ENCODE measurements at regions not wholly inside any gene's neighbourhood (a gene's known extent, or its start where the extent isn't known, plus 50 kb on each side); places are given as distances from the start of the nearest gene placed in this dataset.
"Not testable (repeated sequence)": the region's sequence is repeated elsewhere in the genome, so short reads cannot be mapped to it uniquely, and the experiment has no call there.

- H3K36me3 ChIP-seq (ENCODE audit: control insufficient read depth in 2 of 2, insufficient read depth in 2 of 2, low read length in 1 of 2); H3K4me3 ChIP-seq (ENCODE audit: low read length in 2 of 2); H3K4me1 ChIP-seq (ENCODE audit: control insufficient read depth in 2 of 2, insufficient read depth in 2 of 2, low read length in 2 of 2); DNase-seq (ENCODE audit: low read depth in 6 of 9, low spot score in 9 of 9); H3K27me3 ChIP-seq (ENCODE audit: control insufficient read depth in 2 of 2, insufficient read depth in 1 of 2, low read length in 1 of 2); H3K27ac ChIP-seq (ENCODE audit: low read depth in 1 of 2, low read length in 1 of 2); H3K9me3 ChIP-seq (ENCODE audit: control insufficient read depth in 2 of 2, insufficient read depth in 1 of 2, low read length in 1 of 2): not testable (repeated sequence)
- WGBS, result 90% methylated on average over 2 of the region's 2 CpGs
These were observed 481.7 kb upstream of the MARCKS start for GRCh38 chr6:113375466-113375865.

- Histone ChIP-seq H3K27ac (ENCODE audit: low read depth in 1 of 2, low read length in 1 of 2) (no peak overlapping the region), H3K9me3 (ENCODE audit: control insufficient read depth in 2 of 2, insufficient read depth in 1 of 2, low read length in 1 of 2) (no peaks in the 10 kb centered on the region), H3K36me3 (ENCODE audit: control insufficient read depth in 2 of 2, insufficient read depth in 2 of 2, low read length in 1 of 2) (no peaks in the 10 kb centered on the region), H3K4me3 (ENCODE audit: low read length in 2 of 2) (no peak overlapping the region), H3K27me3 (ENCODE audit: control insufficient read depth in 2 of 2, insufficient read depth in 1 of 2, low read length in 1 of 2) (no peaks in the 10 kb centered on the region), H3K4me1 (ENCODE audit: control insufficient read depth in 2 of 2, insufficient read depth in 2 of 2, low read length in 2 of 2) (no peaks in the 10 kb centered on the region)
- DNase-seq (ENCODE audit: low read depth in 6 of 9, low spot score in 9 of 9), result no peak
- 92% methylated on average over 7 of the region's 7 CpGs for WGBS
These were observed 480.9 kb upstream of the MARCKS start for GRCh38 chr6:113375950-113376846.

- H3K4me3 ChIP-seq (ENCODE audit: low read length in 2 of 2), result no peak overlapping the region
- whole genome bisulfite sequencing, result 85% methylated on average over 1 of the region's 1 CpG
- no peak for DNase-seq (ENCODE audit: low read depth in 6 of 9, low spot score in 9 of 9)
- H3K27ac ChIP-seq (ENCODE audit: low read depth in 1 of 2, low read length in 1 of 2), result no peak overlapping the region
- no peaks in the 10 kb centered on the region for H3K27me3 ChIP-seq (ENCODE audit: control insufficient read depth in 2 of 2, insufficient read depth in 1 of 2, low read length in 1 of 2)
- H3K36me3 ChIP-seq (ENCODE audit: control insufficient read depth in 2 of 2, insufficient read depth in 2 of 2, low read length in 1 of 2), result no peaks in the 10 kb centered on the region
- no peaks in the 10 kb centered on the region for H3K9me3 ChIP-seq (ENCODE audit: control insufficient read depth in 2 of 2, insufficient read depth in 1 of 2, low read length in 1 of 2)
- no peaks in the 10 kb centered on the region for H3K4me1 ChIP-seq (ENCODE audit: control insufficient read depth in 2 of 2, insufficient read depth in 2 of 2, low read length in 2 of 2)
These were observed 480.3 kb upstream of the MARCKS start for GRCh38 chr6:113376847-113377165.

DNA sequence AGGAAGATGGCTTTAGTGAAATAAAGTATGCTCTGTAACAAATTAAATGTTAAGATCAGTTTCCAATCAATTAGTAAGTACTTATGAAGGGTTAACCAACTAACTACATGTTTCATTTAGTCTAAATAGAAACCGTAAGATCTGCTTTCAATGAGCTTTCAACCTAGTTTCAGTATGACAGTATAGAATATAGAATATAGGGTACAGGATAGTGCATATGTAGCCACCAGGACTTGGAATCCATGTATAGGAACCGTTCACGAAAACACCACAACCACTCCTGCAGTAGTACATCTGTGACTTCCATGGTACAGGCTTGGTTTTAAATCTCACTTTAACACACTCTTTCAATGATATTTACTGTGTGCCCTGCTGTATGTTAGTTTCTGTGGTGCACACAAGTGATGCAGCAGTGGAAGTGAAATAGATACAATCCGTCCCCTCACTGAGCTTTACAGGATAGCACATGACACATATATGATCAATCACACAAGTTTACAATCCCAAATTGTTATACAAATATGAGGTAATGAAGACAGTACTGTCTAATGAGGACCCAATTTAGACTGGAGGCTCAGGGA lies 479.7 kb upstream of the MARCKS start:
- no peaks in the 10 kb centered on the region for H3K36me3 ChIP-seq (ENCODE audit: control insufficient read depth in 2 of 2, insufficient read depth in 2 of 2, low read length in 1 of 2)
- no peaks in the 10 kb centered on the region for H3K27me3 ChIP-seq (ENCODE audit: control insufficient read depth in 2 of 2, insufficient read depth in 1 of 2, low read length in 1 of 2)
- H3K9me3 ChIP-seq (ENCODE audit: control insufficient read depth in 2 of 2, insufficient read depth in 1 of 2, low read length in 1 of 2), result no peaks in the 10 kb centered on the region
- WGBS, result 95% methylated on average over 4 of the region's 4 CpGs
- H3K27ac ChIP-seq (ENCODE audit: low read depth in 1 of 2, low read length in 1 of 2), result no peak overlapping the region
- no peaks in the 10 kb centered on the region for H3K4me1 ChIP-seq (ENCODE audit: control insufficient read depth in 2 of 2, insufficient read depth in 2 of 2, low read length in 2 of 2)
- no peak overlapping the region for H3K4me3 ChIP-seq (ENCODE audit: low read length in 2 of 2)
- no peak for DNase-seq (ENCODE audit: low read depth in 6 of 9, low spot score in 9 of 9)

GRCh38 chr6:113380591-113380990 lies 476.6 kb upstream of the MARCKS start:
- H3K27me3 ChIP-seq (ENCODE audit: control insufficient read depth in 2 of 2, insufficient read depth in 1 of 2, low read length in 1 of 2), result no peaks in the 10 kb centered on the region
- H3K4me1 ChIP-seq (ENCODE audit: control insufficient read depth in 2 of 2, insufficient read depth in 2 of 2, low read length in 2 of 2), result no peaks in the 10 kb centered on the region
- H3K9me3 ChIP-seq (ENCODE audit: control insufficient read depth in 2 of 2, insufficient read depth in 1 of 2, low read length in 1 of 2), result no peaks in the 10 kb centered on the region
- no peaks in the 10 kb centered on the region for H3K36me3 ChIP-seq (ENCODE audit: control insufficient read depth in 2 of 2, insufficient read depth in 2 of 2, low read length in 1 of 2)
- no peak overlapping the region for H3K27ac ChIP-seq (ENCODE audit: low read depth in 1 of 2, low read length in 1 of 2)
- peak in 2 of 9 donors; percentile 17 to 19 for DNase-seq (ENCODE audit: low read depth in 6 of 9, low spot score in 9 of 9)
- WGBS, result 95% methylated on average over 3 of the region's 3 CpGs
- H3K4me3 ChIP-seq (ENCODE audit: low read length in 2 of 2), result no peak overlapping the region

GRCh38 chr6:113381232-113381631 lies 475.9 kb upstream of the MARCKS start:
- Histone ChIP-seq H3K9me3 (ENCODE audit: control insufficient read depth in 2 of 2, insufficient read depth in 1 of 2, low read length in 1 of 2) (no peaks in the 10 kb centered on the region), H3K27ac (ENCODE audit: low read depth in 1 of 2, low read length in 1 of 2) (no peak overlapping the region), H3K4me1 (ENCODE audit: control insufficient read depth in 2 of 2, insufficient read depth in 2 of 2, low read length in 2 of 2) (no peaks in the 10 kb centered on the region), H3K4me3 (ENCODE audit: low read length in 2 of 2) (no peak overlapping the region), H3K27me3 (ENCODE audit: control insufficient read depth in 2 of 2, insufficient read depth in 1 of 2, low read length in 1 of 2) (no peaks in the 10 kb centered on the region), H3K36me3 (ENCODE audit: control insufficient read depth in 2 of 2, insufficient read depth in 2 of 2, low read length in 1 of 2) (no peaks in the 10 kb centered on the region)
- no peak for DNase-seq (ENCODE audit: low read depth in 6 of 9, low spot score in 9 of 9)

GRCh38 chr6:113381959-113382358 lies 475.2 kb upstream of the MARCKS start:
- Histone ChIP-seq H3K27me3 (ENCODE audit: control insufficient read depth in 2 of 2, insufficient read depth in 1 of 2, low read length in 1 of 2) (no peaks in the 10 kb centered on the region), H3K9me3 (ENCODE audit: control insufficient read depth in 2 of 2, insufficient read depth in 1 of 2, low read length in 1 of 2) (no peaks in the 10 kb centered on the region), H3K4me3 (ENCODE audit: low read length in 2 of 2) (no peak overlapping the region), H3K27ac (ENCODE audit: low read depth in 1 of 2, low read length in 1 of 2) (no peak overlapping the region), H3K36me3 (ENCODE audit: control insufficient read depth in 2 of 2, insufficient read depth in 2 of 2, low read length in 1 of 2) (no peaks in the 10 kb centered on the region), H3K4me1 (ENCODE audit: control insufficient read depth in 2 of 2, insufficient read depth in 2 of 2, low read length in 2 of 2) (no peaks in the 10 kb centered on the region)
- WGBS, result 10% methylated on average over 2 of the region's 2 CpGs
- DNase-seq (ENCODE audit: low read depth in 6 of 9, low spot score in 9 of 9), result peak in 1 of 9 donors; percentile 20

GRCh38 chr6:113383701-113384100 lies 473.4 kb upstream of the MARCKS start:
- WGBS, result 92% methylated on average over 2 of the region's 2 CpGs
- Histone ChIP-seq H3K27me3 (ENCODE audit: control insufficient read depth in 2 of 2, insufficient read depth in 1 of 2, low read length in 1 of 2) (no peaks in the 10 kb centered on the region), H3K4me3 (ENCODE audit: low read length in 2 of 2) (no peak overlapping the region), H3K36me3 (ENCODE audit: control insufficient read depth in 2 of 2, insufficient read depth in 2 of 2, low read length in 1 of 2) (no peaks in the 10 kb centered on the region), H3K4me1 (ENCODE audit: control insufficient read depth in 2 of 2, insufficient read depth in 2 of 2, low read length in 2 of 2) (no peaks in the 10 kb centered on the region), H3K9me3 (ENCODE audit: control insufficient read depth in 2 of 2, insufficient read depth in 1 of 2, low read length in 1 of 2) (no peaks in the 10 kb centered on the region), H3K27ac (ENCODE audit: low read depth in 1 of 2, low read length in 1 of 2) (no peak overlapping the region)
- no peak for DNase-seq (ENCODE audit: low read depth in 6 of 9, low spot score in 9 of 9)

- WGBS, result 97% methylated on average over 2 of the region's 2 CpGs
- no peaks in the 10 kb centered on the region for H3K36me3 ChIP-seq (ENCODE audit: control insufficient read depth in 2 of 2, insufficient read depth in 2 of 2, low read length in 1 of 2)
- no peak for DNase-seq (ENCODE audit: low read depth in 6 of 9, low spot score in 9 of 9)
- no peaks in the 10 kb centered on the region for H3K9me3 ChIP-seq (ENCODE audit: control insufficient read depth in 2 of 2, insufficient read depth in 1 of 2, low read length in 1 of 2)
- no peak overlapping the region for H3K27ac ChIP-seq (ENCODE audit: low read depth in 1 of 2, low read length in 1 of 2)
- no peaks in the 10 kb centered on the region for H3K4me1 ChIP-seq (ENCODE audit: control insufficient read depth in 2 of 2, insufficient read depth in 2 of 2, low read length in 2 of 2)
- H3K4me3 ChIP-seq (ENCODE audit: low read length in 2 of 2), result no peak overlapping the region
- no peaks in the 10 kb centered on the region for H3K27me3 ChIP-seq (ENCODE audit: control insufficient read depth in 2 of 2, insufficient read depth in 1 of 2, low read length in 1 of 2)
These were observed 472.1 kb upstream of the MARCKS start for GRCh38 chr6:113385020-113385431.

Measured in thymus (tissue), 11 donors.